ENCODE measurements at regions not wholly inside any gene's neighbourhood (a gene's known extent, or its start where the extent isn't known, plus 50 kb on each side); places are given as distances from the start of the nearest gene placed in this dataset.

GRCh38 chr10:57689596-57690297, 577.9 kb downstream of the IPMK start:
- TF ChIP-seq POLR2A (IDR thresholded peaks at IDR 0.05) (no peak), CTCF (IDR thresholded peaks at IDR 0.05) (no peak)

Data from tibial nerve (tissue), 3 donors.